Small intestine (tissue), 7 donors: ENCODE measurements at regions not wholly inside any gene's neighbourhood (a gene's known extent, or its start where the extent isn't known, plus 50 kb on each side); places are given as distances from the start of the nearest gene placed in this dataset.
"Not testable (repeated sequence)": the region's sequence is repeated elsewhere in the genome, so short reads cannot be mapped to it uniquely, and the experiment has no call there.

Experiments
- DNase-seq, 2 donors: peaks; one replicate each; pipeline versions ENCODE4 v3.0.0 to v3.0.0-alpha.2; 2013
- FAIRE-seq: peaks from 2 replicates; lab custom pipeline; 2012; peaks lifted over from hg19 to GRCh38; lab: Jason Lieb, UNC
- H3K27ac ChIP-seq, 3 donors: one replicate each; pipeline ENCODE4 v1.5.1; 2013; ENCODE audit warnings: low read length in 2 of 3, mild to moderate bottlenecking in 2 of 3, control low read depth in 1 of 3, inconsistent platforms in 1 of 3, low read depth in 1 of 3, moderate library complexity in 1 of 3
- H3K27me3 ChIP-seq, 3 donors: one replicate each; pipeline ENCODE4 v1.6.1; 2013; ENCODE audit warnings: low read length in 3 of 3, inconsistent platforms in 1 of 3; ENCODE audit not compliant: control insufficient read depth in 3 of 3, insufficient read depth in 3 of 3
- H3K36me3 ChIP-seq, 3 donors: one replicate each; pipeline ENCODE4 v1.6.1; 2013; ENCODE audit warnings: low read length in 3 of 3, inconsistent platforms in 1 of 3, low read depth in 1 of 3, mild to moderate bottlenecking in 1 of 3, moderate library complexity in 1 of 3; ENCODE audit not compliant: control insufficient read depth in 3 of 3, insufficient read depth in 2 of 3
- H3K4me1 ChIP-seq, 3 donors: one replicate each; pipeline ENCODE4 v1.6.1; 2013; ENCODE audit warnings: low read length in 2 of 3, inconsistent platforms in 1 of 3, low read depth in 1 of 3, mild to moderate bottlenecking in 1 of 3, moderate library complexity in 1 of 3; ENCODE audit not compliant: control insufficient read depth in 3 of 3, insufficient read depth in 2 of 3
- H3K4me3 ChIP-seq, 3 donors: one replicate each; pipeline ENCODE4 v1.5.1; 2013; ENCODE audit warnings: low read length in 3 of 3, control low read depth in 1 of 3, inconsistent platforms in 1 of 3, low read depth in 1 of 3, mild to moderate bottlenecking in 1 of 3, moderate library complexity in 1 of 3
- H3K9me3 ChIP-seq, 2 donors: one replicate each; pipeline ENCODE4 v1.6.1; 2013; ENCODE audit warnings: low read depth in 1 of 2, low read length in 1 of 2; ENCODE audit not compliant: control insufficient read depth in 2 of 2, insufficient read depth in 1 of 2
- WGBS, 3 donors: extraction: QIAGEN DNeasy Blood & Tissue Kit; methylation state at CpG; one replicate each; pipeline ENCODE4 v1.1.7; 2013; 5-methylcytosine and 5-hydroxymethylcytosine counted together
- donor health status: healthy with polysubstance abuse.
- donor health status: control.
- donor health status: control.
- donor health status: Bipolar disorder and iron deficiency.
- donor health status: healthy.

GRCh38 chr4:116551806-116552205 is 533.6 kb downstream of the TRAM1L1 start:
- Histone ChIP-seq H3K4me1 (no peaks in the 10 kb centered on the region), H3K9me3 (peaks cover 0 to 3% of the 10 kb centered on the region in 2 donors), H3K27me3 (no peaks in the 10 kb centered on the region), H3K36me3 (no peaks in the 10 kb centered on the region), H3K4me3 (no peak overlapping the region), H3K27ac (no peak overlapping the region)
- FAIRE-seq (no peak), DNase-seq (no peak)
- 33 to 56% (median 53%) methylated on average over 1 of the region's 1 CpG for WGBS, 3 donors

GRCh38 chr4:116547632-116548031 is 537.7 kb downstream of the TRAM1L1 start:
- 91 to 92% (median 92%) methylated on average over 2 of the region's 2 CpGs for WGBS, 3 donors
- Histone ChIP-seq H3K27ac (no peak overlapping the region), H3K9me3 (no peaks in the 10 kb centered on the region), H3K36me3 (no peaks in the 10 kb centered on the region), H3K4me1 (no peaks in the 10 kb centered on the region), H3K4me3 (no peak overlapping the region), H3K27me3 (no peaks in the 10 kb centered on the region)
- DNase-seq, result no peak
- FAIRE-seq, result no peak

- Histone ChIP-seq H3K9me3 (no peaks in the 10 kb centered on the region), H3K4me3 (no peak overlapping the region), H3K27me3 (no peaks in the 10 kb centered on the region), H3K27ac (no peak overlapping the region), H3K4me1 (no peaks in the 10 kb centered on the region), H3K36me3 (no peaks in the 10 kb centered on the region)
- WGBS, 3 donors, result 77 to 89% (median 89%) methylated on average over 1 of the region's 1 CpG
- DNase-seq, result no peak
- no peak for FAIRE-seq
Measured at GRCh38 chr4:116546759-116547158, 538.6 kb downstream of the TRAM1L1 start.

GRCh38 chr4:116544946-116545345 is 540.4 kb downstream of the TRAM1L1 start:
- DNase-seq, result no peak

GRCh38 chr4:116539744-116540143 is 545.6 kb downstream of the TRAM1L1 start:
- 80 to 88% (median 84%) methylated on average over 3 of the region's 3 CpGs for WGBS, 3 donors
- DNase-seq (no peak), FAIRE-seq (no peak)
- Histone ChIP-seq H3K4me1 (no peaks in the 10 kb centered on the region), H3K27me3 (no peaks in the 10 kb centered on the region), H3K27ac (no peak overlapping the region), H3K36me3 (no peaks in the 10 kb centered on the region), H3K9me3 (no peaks in the 10 kb centered on the region), H3K4me3 (no peak overlapping the region)

More at GRCh38 chr4:116544946-116545345, 540.4 kb downstream of the TRAM1L1 start:
- Histone ChIP-seq H3K27ac (no peak overlapping the region), H3K27me3 (no peaks in the 10 kb centered on the region), H3K9me3 (no peaks in the 10 kb centered on the region), H3K4me1 (no peaks in the 10 kb centered on the region), H3K4me3 (no peak overlapping the region), H3K36me3 (no peaks in the 10 kb centered on the region)
- 57 to 78% (median 67%) methylated on average over 1 of the region's 1 CpG for WGBS, 3 donors
- FAIRE-seq, result no peak

- H3K36me3 ChIP-seq, result no peaks in the 10 kb centered on the region
- no peaks in the 10 kb centered on the region for H3K27me3 ChIP-seq
- no peaks in the 10 kb centered on the region for H3K4me1 ChIP-seq
- no peak overlapping the region for H3K27ac ChIP-seq
- DNase-seq, result no peak
- H3K9me3 ChIP-seq, result no peaks in the 10 kb centered on the region
- no peak overlapping the region for H3K4me3 ChIP-seq
- no peak for FAIRE-seq
Measured at GRCh38 chr4:116537828-116538227, 547.5 kb downstream of the TRAM1L1 start.

GRCh38 chr4:116536024-116536423 is 549.4 kb downstream of the TRAM1L1 start:
- WGBS, 3 donors, result 91 to 93% (median 93%) methylated on average over 6 of the region's 6 CpGs
- H3K27ac ChIP-seq, H3K4me1 ChIP-seq, H3K27me3 ChIP-seq, FAIRE-seq, DNase-seq, H3K9me3 ChIP-seq, H3K36me3 ChIP-seq, H3K4me3 ChIP-seq: not testable (repeated sequence)

GRCh38 chr4:116531870-116532269 is 553.5 kb downstream of the TRAM1L1 start:
- Histone ChIP-seq H3K9me3 (no peaks in the 10 kb centered on the region), H3K4me3 (no peak overlapping the region), H3K27me3 (no peaks in the 10 kb centered on the region), H3K27ac (no peak overlapping the region), H3K36me3 (no peaks in the 10 kb centered on the region), H3K4me1 (no peaks in the 10 kb centered on the region)
- no peak for FAIRE-seq
- no peak for DNase-seq
- WGBS, 3 donors, result 55 to 68% (median 59%) methylated on average over 5 of the region's 5 CpGs

GRCh38 chr4:116531026-116531425 is 554.4 kb downstream of the TRAM1L1 start:
- H3K4me3 ChIP-seq, result no peak overlapping the region
- H3K27me3 ChIP-seq, result no peaks in the 10 kb centered on the region
- no peak for DNase-seq
- no peak for FAIRE-seq
- WGBS, 3 donors, result 69 to 73% (median 70%) methylated on average over 3 of the region's 3 CpGs
- no peaks in the 10 kb centered on the region for H3K4me1 ChIP-seq
- H3K9me3 ChIP-seq, result no peaks in the 10 kb centered on the region
- H3K36me3 ChIP-seq, result no peaks in the 10 kb centered on the region
- H3K27ac ChIP-seq, result no peak overlapping the region
